ENCODE measurements at regions not wholly inside any gene's neighbourhood (a gene's known extent, or its start where the extent isn't known, plus 50 kb on each side); places are given as distances from the start of the nearest gene placed in this dataset.

GRCh38 chr15:93152360-93152759, 63.3 kb upstream of the RGMA start:
- Histone ChIP-seq H2AFZ (ENCODE audit: control insufficient read depth, low read depth, low read length) (no peak overlapping the region), H3K9me3 (replicated peaks; ENCODE audit: control insufficient read depth, insufficient read depth, low read length) (no peaks in the 10 kb centered on the region), H4K20me1 (ENCODE audit: control insufficient read depth, insufficient read depth) (no peaks in the 10 kb centered on the region), H3K27ac (ENCODE audit: control insufficient read depth, insufficient read depth) (no peak overlapping the region), H3K79me2 (ENCODE audit: control insufficient read depth, insufficient read depth, low read length) (no peaks in the 10 kb centered on the region), H3K4me1 (ENCODE audit: control insufficient read depth, insufficient read depth, low read length) (no peaks in the 10 kb centered on the region), H3K4me2 (ENCODE audit: control insufficient read depth, insufficient read depth) (no peak overlapping the region), H3K4me3 (no peak overlapping the region), H3K27me3 (replicated peaks in 1 of 2; ENCODE audit: control insufficient read depth in 2 of 2, insufficient read depth in 2 of 2, low read length in 1 of 2) (no peaks in the 10 kb centered on the region; a peak in 1 of 4 replicates), H3K36me3 (ENCODE audit: control insufficient read depth in 2 of 2, insufficient read depth in 2 of 2, low read length in 1 of 2) (no peaks in the 10 kb centered on the region), H3K9ac (ENCODE audit: control insufficient read depth, insufficient read depth, low read length) (no peak overlapping the region)
- in situ Hi-C loops (cut with MboI) = no loop called here
- DNase-seq (ENCODE audit: low read depth, low spot score) = no peak
- FAIRE-seq = no peak
- SMC1A ChIA-PET (ENCODE audit: uncharacterized antibody, unreplicated experiment) = interaction anchor here (0.5 kb wide), 1 partner anchor 28 kb away, joined by 3 read pairs; no protein-coding TSS in a partner anchor
- no peak for ATAC-seq
- intact Hi-C loops (cut with micrococcal nuclease; ENCODE audit: unreplicated experiment) = no loop called here
- POLR2A ChIA-PET = no interaction called here
- WGBS (ENCODE audit: insufficient coverage, insufficient replicate concordance, low lambda C conversion rate, missing lambda C conversion rate) = 2% methylated on average over 5 of the region's 5 CpGs
- BruUV-seq (replicated peaks) = no TSS peak
- CTCF ChIA-PET = interaction anchor here (0.6 kb wide), 2 partner anchors 34 to 927 kb away, joined by 3 read pairs; no protein-coding TSS in a partner anchor
- RAD21 ChIA-PET (ENCODE audit: unreplicated experiment) = no interaction called here
- TF ChIP-seq MTA2 (IDR thresholded peaks at IDR 0.05; ENCODE audit: low read depth) (no peak), FOS (IDR thresholded peaks at IDR 0.05; ENCODE audit: borderline replicate concordance, extremely low read depth, insufficient read length) (no peak), PRDM15 (CRISPR knock-in tag; IDR thresholded peaks at IDR 0.05) (no peak), STAT3 (IDR thresholded peaks at IDR 0.05; ENCODE audit: low read depth, low read length) (no peak), SKIL (IDR thresholded peaks at IDR 0.05; ENCODE audit: low read depth, poor library complexity, severe bottlenecking) (no peak), SMC3 (IDR thresholded peaks at IDR 0.05; ENCODE audit: borderline replicate concordance, low read length) (no peak), HDAC6 (IDR thresholded peaks at IDR 0.05; ENCODE audit: unreplicated experiment) (no peak), NBN (IDR thresholded peaks at IDR 0.05) (no peak), KAT2A (conservative IDR thresholded peaks at IDR 0.05; ENCODE audit: control insufficient read depth, low read depth, low read length) (no peak), BHLHE40 (IDR thresholded peaks at IDR 0.05; ENCODE audit: borderline replicate concordance in 1 of 2, low read depth in 2 of 2, low read length in 1 of 2) (no peak), GATAD2B (conservative IDR thresholded peaks at IDR 0.05; ENCODE audit: low read depth) (no peak), POLR2A (IDR thresholded peaks at IDR 0.05; ENCODE audit: low read depth, low read length) (no peak), PBX3 (IDR thresholded peaks at IDR 0.05; ENCODE audit: insufficient replicate concordance, low read depth, low read length) (no peak), IRF4 (IDR thresholded peaks at IDR 0.05; ENCODE audit: low read depth, low read length) (no peak), NR2F1 (conservative IDR thresholded peaks at IDR 0.05) (no peak), RCOR1 (conservative IDR thresholded peaks at IDR 0.05; ENCODE audit: low read depth, low read length) (no peak)

Data from GM12878 (cell line).